Globus pallidus (tissue), 1 donor: ENCODE measurements at regions not wholly inside any gene's neighbourhood (a gene's known extent, or its start where the extent isn't known, plus 50 kb on each side); places are given as distances from the start of the nearest gene placed in this dataset.
"Not testable (repeated sequence)": the region's sequence is repeated elsewhere in the genome, so short reads cannot be mapped to it uniquely, and the experiment has no call there.

ENCODE experiments used
- DNase-seq: peaks from one replicate; pipeline ENCODE4 v3.0.0-alpha.2; 2015; ENCODE audit warnings: low spot score

DNA sequence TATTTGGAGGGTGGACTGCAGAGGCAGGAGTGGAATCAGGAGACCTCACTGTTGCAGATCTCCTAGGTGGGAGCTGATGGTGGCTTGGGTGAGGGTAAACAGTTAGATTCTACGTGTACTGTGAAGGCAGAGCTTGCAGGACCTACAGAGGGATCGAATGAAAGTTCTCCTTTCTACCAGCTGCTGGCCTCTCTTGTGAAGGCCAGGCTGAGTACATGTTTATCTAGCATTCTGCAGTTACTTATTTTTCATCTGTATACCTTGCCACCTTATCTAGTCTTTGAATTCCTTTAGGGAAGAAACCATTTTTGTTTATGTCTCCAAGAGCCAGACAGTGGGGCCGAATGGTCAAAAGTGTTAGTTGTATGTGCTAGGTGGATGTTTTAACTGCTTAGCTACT lies 57.6 kb downstream of the PTTG1 start:
- DNase-seq: no peak

DNA sequence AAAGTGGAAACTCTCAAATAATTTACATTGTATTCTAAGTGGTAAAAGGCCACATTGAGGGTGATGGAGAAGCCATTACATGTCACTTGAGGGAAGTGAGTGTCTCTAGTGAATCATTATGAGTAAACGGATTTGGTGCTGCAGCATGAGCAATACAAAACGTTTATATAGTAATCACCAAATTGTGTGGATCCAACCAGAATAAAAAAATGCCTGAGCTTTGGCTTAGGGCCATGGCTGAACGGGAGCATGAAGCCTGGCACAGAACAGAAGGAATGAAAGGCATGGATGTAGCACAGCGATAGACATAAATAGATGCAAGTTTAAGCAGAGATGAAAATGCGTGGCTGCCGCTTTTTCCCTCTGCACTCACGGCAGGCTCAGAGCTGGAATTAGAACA lies 58.3 kb downstream of the PTTG1 start:
- DNase-seq: no peak

DNA sequence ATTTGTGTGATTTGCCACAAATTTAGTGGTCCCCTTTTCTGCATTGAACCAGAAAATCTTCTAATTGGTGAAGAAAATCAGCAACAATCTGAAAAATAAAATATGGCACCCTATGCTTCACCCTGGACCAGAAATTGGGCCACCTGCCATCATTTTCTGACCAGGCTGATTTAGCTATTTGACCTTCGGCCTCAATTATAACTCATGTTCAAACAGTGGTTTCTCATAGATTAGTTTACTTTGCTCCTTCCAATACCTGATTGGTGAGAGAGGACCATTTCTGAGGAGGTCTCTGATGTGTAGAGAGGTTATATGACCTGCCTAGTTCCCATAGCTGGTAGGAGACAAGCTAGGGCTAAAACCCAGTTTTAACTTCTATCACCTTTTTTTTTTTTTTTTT lies 59.0 kb downstream of the PTTG1 start:
- DNase-seq: no peak

DNA sequence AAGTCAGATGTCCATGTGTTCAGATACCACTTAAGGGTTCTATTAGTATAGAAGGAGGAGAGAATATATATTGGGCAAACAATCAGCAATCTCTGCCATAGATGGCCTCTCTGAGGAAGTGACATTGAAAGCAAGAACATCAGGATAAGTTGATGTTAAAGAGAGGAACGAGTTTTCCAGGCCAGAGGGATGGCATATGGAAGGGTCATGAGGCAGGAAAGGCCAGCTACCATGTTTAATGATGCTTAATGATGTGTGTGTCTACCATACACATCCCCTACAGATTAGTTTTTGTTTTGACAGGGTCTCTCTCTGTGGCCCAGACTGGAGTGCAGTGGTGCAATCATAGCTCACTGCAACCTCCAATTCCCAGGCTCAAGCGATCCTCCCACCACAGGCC lies 63.0 kb downstream of the PTTG1 start:
- DNase-seq: no peak

DNA sequence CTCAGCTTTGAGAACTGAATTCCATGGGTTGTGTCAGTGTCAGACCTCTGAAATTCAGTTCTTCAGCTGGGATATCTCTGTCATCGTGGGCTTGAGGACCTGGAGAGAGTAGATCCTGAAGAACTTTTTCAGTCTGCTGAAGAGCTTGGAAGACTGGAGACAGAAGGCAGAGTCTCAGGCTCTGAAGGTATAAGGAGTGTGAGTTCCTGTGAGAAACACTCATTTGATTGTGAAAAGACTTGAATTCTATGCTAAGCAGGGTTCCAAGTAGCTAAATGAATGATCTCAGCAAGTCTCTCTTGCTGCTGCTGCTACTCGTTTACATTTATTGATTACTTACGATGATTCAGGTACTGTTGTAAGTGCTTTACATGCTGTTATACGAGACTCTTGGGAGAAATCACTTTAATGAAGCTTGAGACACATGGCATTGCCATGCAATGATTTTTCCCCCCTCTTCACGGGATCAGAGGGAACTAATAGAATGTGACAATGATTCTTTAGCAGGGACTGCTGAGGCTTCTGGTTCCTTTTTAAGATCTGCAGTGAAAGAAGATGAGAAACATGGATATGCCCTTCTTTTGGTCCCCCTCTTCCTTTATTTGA lies 63.8 kb downstream of the PTTG1 start:
- no peak for DNase-seq

DNA sequence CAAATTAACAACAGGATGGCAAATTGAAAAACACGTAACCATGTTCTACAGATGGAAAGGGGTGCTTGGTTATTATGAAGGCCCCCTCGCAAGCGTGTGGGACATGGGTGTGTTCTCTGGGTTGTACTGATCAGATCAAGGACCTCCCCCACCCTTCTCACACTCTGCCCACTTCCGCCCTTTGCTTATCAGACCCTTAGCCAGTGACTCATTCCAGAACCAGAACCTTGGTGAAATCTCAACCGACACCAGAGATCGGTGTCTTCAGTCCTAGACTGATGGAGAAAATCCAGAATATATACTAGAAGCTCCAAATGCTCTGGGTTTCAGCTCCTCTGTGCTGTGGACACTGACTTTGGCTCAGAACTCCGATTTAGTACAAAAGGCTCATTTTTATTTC lies 64.9 kb downstream of the PTTG1 start:
- DNase-seq: no peak

DNA sequence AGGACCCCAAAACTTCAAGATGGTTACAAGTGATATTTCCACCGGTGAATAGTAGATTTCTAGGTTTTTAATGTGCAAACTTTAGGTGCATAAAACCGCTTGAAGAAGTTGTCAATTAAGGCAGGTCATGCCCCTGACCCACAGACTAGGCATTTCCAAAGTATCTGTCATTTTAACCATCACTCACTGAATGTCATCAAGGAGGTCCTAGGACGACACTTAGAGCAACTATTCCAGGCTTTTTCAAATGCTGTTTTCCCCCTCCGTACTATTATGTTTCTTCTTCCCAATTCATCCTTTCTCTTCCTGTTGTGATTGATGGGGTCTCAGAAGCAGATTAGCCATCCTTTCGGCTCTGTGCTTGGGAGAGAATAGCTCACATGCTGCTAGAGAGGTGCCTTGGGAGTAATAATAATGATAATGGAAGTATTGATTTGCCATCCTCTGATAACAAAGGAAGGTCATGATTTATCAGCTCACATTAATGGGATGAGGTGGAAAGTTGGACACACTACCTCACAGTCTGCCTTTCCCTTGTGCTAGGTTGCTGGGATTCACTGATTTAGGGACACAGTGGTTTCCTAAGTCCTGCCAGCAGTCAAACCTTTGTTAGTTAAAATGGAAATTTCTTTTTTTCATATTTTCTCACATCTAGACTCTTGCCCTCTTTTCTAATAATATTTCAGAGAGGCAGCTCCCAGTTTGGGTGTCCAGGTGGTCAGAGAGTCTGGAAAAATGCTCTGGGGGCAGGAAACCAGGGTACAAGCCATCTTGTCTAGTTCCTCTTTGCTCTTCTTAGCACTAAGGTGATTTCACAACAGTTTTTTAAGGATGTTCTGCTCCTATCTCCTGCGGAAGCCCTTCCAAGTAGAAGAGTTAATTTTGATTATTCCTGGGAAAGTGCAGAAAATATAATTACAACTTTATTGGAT lies 67.0 kb downstream of the PTTG1 start:
- DNase-seq: no peak

DNA sequence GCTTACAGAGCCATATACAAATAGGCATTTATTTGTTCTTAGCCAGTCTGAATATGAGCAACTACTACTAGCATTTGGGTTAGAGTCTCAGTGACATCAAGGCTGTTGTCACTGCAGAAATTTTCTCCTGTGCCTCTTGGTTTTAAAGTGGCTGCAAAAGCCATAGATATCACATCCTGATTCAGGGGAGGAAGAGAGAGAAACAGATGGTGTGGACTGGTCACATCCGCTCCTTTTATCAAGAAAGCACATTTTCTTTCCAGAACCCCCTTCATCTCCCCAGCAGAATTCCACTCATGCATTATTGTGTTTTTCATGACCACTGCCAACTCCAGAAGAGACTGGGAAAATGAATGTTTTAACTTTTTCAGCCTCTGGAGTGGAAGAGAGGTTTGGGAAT lies 69.8 kb downstream of the PTTG1 start:
- no peak for DNase-seq

DNA sequence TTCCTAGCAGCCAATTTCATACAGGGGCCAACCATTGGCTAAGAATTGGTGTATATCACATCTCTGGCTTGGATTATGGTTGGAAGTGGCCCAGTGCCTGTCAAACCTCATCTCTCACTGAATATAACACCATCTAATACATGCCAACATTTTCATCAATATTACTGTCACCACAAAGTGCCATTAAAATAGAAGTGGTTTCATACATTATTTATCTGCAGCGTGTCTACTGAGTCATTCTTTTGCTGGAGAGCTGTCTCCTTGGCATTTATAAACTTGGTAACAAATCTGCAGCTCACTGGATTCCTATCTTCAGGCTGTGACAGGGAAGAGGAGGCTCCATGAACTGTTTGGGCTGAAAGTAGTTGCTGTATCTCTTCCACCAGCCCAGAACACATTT lies 70.9 kb downstream of the PTTG1 start:
- no peak for DNase-seq

DNA sequence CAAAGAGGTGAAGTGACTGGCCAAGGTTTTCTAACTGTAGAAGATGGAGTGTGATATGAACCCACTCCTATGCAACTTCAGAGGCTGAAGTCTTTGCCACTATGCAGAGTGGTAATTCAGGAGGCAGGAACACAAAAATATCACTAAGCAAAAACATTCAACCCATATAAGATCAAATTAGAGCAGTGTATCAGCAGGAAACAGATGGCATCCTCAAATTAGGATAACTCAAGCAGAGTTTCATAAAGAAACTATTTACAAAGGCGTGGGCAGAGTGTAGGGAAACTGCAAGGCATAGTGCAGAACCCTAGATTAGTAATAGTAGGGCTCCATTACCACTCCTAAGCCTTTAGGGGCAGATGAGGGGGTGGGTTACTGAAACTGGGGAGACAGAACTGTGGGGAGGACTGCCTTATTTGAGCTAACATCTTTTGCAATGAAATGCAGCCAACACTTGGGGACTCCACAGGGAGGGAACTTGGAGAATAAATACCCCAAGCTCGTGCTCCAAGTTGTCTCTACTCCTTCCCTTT lies 72.2 kb downstream of the PTTG1 start:
- no peak for DNase-seq

DNA sequence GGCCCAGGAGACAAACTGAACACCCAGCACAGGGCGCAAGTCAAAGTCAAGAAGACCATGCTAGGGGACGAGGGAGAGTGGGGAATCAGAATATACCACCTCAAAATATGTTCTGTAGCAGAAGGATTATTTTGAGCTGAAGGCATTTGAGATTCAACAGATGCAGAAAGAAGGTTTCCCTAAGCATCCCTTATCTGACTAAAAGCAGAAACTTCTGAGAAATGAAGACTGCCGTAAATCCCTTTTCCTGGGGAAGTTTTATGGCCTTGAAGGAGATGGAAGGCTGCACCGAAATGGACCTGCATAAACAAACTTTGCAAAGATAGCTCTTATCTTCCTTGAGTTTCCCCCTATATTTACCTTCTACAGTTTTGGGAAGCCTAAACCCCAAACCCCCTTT lies 72.8 kb downstream of the PTTG1 start:
- no peak for DNase-seq

DNA sequence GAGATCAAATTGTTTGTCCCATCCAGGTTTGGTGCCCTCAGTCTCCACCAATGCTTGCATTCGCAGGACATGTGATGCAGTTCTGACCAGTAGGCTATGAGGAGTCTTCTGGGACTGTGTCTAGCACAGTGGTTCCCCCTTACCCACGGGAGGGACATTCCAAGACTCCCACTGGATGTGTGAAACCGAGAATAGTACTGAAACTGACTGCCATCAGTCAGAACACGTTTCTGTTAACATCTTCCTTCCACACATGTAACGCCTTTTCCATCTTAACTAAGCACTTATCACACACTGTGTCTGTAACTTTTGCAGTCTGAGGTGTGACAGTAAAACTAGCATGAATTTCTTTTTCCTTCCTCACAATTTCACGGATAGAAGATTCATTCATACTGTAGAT lies 74.7 kb downstream of the PTTG1 start:
- DNase-seq: no peak

DNA sequence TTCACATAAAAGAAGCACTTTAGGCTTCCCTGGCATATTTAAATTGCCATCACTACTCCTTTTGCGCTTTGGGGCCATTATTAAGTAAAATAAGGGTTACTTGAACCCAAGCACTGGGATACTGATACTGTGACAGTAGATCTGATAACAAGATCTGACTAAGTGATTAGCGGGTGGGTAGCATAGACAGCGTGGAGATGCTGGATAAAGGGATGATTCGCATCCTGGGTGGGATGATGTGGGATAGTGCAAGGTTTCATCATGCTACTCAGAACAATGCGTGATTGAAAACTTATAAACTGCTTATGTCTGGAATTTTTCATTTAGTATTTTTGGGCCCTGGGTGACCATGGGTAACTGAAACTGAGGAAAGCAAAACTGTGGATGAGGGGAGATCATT lies 75.1 kb downstream of the PTTG1 start:
- no peak for DNase-seq

DNA sequence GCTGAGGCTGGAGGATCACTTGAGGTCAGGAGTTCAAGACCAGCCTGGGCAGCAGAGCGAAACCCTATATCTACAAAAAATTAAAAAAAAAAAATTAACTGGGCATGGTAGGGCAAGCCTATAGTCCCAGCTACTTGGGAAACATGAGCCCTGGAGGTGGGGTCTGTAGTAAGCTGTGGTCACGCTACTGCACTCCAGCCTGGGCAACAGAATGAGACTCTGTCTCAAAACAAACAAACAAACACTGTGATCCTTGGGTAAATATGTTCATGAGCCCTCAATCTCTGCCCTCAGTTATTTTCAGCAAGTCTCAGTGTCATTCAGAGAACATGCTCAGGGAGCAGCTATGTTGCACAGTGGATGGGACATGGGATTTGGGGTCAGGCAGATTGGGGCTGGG lies 76.2 kb downstream of the PTTG1 start:
- DNase-seq: no peak

DNA sequence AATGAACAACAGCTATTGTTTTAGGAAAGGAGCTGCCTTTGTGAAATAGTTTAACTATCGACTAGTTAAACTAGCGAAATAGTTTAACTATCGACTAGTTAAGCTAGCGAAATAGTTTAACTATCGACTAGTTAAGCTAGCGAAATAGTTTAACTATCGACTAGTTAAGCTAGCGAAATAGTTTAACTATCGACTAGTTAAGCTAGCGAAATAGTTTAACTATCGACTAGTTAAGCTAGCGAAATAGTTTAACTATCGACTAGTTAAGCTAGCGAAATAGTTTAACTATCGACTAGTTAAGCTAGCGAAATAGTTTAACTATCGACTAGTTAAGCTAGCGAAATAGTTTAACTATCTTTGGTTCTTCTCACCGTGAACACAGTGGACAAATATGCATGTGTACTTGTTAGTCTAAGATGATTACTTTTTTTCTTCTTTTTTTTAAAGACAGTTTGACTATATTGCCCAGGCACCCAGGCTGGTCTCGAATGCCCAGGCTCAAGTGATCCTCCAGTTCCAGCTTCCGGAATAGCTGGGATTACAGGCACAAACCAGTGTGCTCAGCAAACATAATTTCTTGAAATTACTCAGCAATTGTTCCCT lies 76.9 kb downstream of the PTTG1 start:
- DNase-seq: not testable (repeated sequence)

DNA sequence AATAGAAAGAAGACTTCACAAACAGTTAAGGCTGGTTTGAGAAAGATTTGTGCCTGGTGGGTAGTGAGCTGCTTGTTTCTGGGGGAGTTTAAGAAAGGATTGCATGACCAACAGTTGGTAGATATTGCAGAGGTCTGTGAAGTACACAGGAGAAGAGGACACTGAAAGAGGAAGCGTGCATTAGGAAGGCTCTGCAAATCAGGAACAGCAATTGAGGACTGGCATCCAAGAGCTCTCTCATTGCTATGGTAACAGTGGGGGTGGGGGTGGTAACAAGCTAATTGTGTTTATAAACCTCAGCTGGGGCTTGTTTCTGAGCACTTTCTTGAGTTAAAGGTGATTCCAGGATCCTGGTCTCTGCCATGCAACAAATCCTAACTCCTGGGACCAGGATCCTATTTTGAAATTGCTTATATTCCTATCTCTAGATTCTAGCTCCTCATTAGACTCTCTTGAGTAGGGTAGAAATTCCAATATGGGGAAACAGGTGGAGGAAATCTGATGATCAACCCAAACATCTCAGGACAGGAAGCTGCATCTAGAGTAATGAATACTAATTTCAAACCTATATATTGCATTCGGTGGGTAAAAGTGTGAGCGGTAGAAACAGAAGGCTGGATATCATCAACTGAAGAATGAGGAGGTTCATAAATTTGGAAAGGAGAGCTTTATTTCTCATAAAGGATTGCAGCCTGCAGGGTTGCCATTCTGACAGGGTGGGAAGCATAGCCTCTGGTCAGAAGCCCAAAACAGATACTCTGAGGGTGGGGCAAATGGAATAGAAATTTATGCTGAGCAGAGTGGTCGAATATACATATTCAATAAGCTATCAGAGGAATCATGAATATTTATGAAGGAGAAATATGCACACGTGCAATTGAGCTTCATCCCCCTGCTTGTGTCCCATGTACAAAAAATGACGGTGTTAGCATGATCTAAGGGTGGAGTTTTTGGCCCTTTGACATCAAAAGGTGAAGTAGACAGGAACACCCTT lies 79.4 kb downstream of the PTTG1 start:
- peak; percentile 54 for DNase-seq

DNA sequence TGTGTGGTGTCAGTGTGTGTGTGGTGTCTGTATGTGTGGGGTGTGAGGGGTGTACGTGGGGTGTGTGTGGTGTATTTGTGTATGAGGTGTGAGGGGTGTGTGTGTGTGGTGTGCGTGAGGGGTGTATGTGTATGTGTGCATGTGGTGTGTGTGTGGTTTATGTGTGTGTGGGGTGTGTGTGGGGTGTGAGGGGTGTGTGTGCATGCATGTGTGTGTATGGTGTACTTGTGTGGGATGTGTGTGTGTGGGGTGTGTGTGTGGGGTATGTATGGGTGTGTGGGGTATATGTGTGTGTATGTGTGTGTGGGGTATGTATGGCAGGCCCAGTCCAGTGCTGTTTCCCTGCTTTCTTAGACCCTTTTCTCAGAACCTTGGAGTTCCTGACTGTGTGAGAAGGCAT lies 83.3 kb downstream of the PTTG1 start:
- no peak for DNase-seq

DNA sequence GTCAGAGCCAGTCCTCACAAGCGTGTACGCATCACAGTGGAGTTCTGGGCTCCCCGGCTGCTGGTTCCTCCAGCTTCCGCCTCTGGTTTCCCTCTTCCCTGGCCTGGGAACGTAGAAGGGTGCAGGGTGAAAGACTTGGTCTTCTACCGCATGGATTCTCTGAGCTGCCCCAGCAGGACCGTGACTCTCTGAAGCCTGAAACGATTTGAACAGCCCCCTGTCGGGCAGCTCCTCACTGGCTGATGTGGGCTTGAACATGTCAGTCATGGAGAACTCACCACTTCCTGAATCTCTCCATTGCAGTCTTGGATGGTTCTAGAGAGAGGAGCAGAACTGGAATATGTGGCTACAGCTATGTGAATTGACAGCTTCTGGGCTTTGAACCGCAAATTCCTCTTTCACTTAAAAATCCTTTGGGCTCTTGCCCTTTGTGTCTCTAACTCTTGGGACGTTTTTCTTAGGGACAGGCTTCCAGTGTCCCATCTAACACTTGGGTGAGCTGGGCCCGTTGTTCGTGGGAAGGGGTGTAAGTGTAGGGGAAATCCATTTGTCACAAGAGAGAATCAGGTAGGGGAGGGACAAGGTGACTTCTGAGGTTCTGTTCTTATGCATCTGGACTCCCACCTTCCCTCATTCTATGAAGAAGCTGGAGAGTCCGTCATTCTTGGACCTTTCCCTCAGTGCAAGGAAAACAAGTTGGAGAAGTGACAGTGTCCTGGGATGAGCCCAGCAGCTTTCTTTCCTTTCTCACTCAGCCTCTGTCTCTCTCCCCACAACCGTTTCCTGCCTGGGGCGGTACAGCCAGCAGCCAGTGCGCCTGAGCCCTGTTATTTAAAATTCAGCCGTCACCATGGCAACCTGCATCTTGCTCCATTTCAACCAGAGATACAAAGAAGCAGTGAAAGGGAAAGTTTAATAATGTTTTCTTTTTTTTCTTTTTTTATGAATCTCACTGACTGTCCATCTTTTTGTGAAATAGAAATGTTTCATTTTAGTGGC lies 84.7 kb downstream of the PTTG1 start:
- peak; percentile 42 for DNase-seq

DNA sequence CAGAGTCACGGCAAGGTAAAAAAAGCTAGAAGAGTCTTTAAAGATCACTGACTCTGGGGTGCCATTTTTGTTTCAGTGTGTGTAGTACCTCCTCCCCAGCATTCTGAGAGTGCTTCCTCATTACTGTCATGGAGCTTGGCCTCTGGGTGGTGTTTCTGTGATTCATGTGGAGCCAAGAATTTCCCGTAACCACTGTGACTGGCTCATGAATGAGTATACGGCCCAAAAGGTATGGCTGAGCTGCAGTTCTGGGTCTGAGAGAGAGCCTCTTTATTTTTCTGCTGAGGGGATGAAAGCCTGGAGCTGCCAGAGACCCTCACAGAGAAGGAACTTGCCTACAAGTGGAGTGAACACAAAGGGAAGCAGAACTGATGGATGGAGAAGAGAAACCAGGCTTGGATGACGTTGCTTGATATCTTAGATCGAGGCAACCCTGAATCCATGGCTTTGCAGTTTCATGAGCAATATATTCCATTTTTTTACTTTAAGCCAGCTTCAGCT lies 85.6 kb downstream of the PTTG1 start:
- DNase-seq: peak; percentile 49

DNA sequence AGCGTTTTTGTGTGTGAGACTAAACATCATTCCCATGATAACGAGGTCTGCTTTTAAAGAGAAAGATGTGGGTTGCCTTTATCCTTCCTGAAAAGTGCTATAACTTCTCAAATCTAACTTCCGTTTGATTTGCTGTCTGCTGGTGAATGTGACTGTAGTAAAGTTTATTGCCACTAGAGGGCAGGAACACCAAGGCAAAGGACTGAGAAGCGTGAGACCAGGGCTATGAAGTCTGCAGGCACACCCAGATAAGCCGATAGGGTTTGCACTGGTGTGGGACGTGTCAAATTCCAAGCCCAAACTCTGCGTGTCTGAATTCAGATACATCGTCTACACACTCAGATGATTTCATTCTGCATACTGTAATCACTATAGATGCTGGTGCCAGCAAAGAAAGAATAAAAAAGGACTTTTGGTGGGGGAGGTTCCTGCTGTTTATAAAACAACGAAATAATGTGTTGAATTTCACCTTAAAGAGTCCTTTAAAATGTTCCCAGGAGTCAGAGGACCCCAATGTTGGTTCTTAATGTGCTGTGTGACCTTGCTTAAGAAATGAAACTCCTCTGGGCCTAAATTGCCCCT lies 87.2 kb downstream of the PTTG1 start:
- peak; percentile 82 for DNase-seq
